Spinal cord (tissue), 9 donors: ENCODE measurements at regions not wholly inside any gene's neighbourhood (a gene's known extent, or its start where the extent isn't known, plus 50 kb on each side); places are given as distances from the start of the nearest gene placed in this dataset.

Experiments
- DNase-seq, 6 donors: peaks; one replicate each; pipeline versions ENCODE4 v3.0.0 to v3.0.0-alpha.2; 2013 to 2015; ENCODE audit warnings: low spot score in 6 of 6, low read depth in 4 of 6
- H3K27ac ChIP-seq: one replicate; pipeline ENCODE4 v1.5.1; 2013; ENCODE audit warnings: low read depth, low read length, control low read depth
- H3K27me3 ChIP-seq: one replicate; pipeline ENCODE4 v1.6.1; 2013; ENCODE audit warnings: low read length; ENCODE audit not compliant: control insufficient read depth, insufficient read depth
- H3K36me3 ChIP-seq: one replicate; pipeline ENCODE4 v1.6.1; 2013; ENCODE audit warnings: low read length; ENCODE audit not compliant: control insufficient read depth, insufficient read depth
- H3K4me1 ChIP-seq: one replicate; pipeline ENCODE4 v1.6.1; 2013; ENCODE audit warnings: low read length; ENCODE audit not compliant: control insufficient read depth, insufficient read depth
- H3K4me3 ChIP-seq: one replicate; pipeline ENCODE4 v1.5.1; 2013; ENCODE audit warnings: low read depth, low read length, control low read depth
- H3K9me3 ChIP-seq: one replicate; pipeline ENCODE4 v1.6.1; 2013; ENCODE audit warnings: low read length; ENCODE audit not compliant: control insufficient read depth, insufficient read depth
- WGBS: methylation state at CpG from one replicate; pipeline ENCODE4 v1.1.5; 2013; ENCODE audit warnings: missing lambda C conversion rate; ENCODE audit not compliant: insufficient coverage; 5-methylcytosine and 5-hydroxymethylcytosine counted together
- donor health status: healthy.

- Histone ChIP-seq H3K4me3 (no peak overlapping the region), H3K27me3 (no peaks in the 10 kb centered on the region), H3K4me1 (no peaks in the 10 kb centered on the region), H3K9me3 (no peaks in the 10 kb centered on the region), H3K27ac (no peak overlapping the region), H3K36me3 (no peaks in the 10 kb centered on the region)
- DNase-seq: no peak
These were observed 239.9 kb upstream of the SMARCA2 start for GRCh38 chr9:1775230-1775629.

- 89% methylated on average over 1 of the region's 1 CpG for WGBS
- Histone ChIP-seq H3K4me1 (no peaks in the 10 kb centered on the region), H3K36me3 (no peaks in the 10 kb centered on the region), H3K27ac (no peak overlapping the region), H3K4me3 (no peak overlapping the region), H3K27me3 (no peaks in the 10 kb centered on the region), H3K9me3 (no peaks in the 10 kb centered on the region)
- no peak for DNase-seq
These were observed 238.5 kb upstream of the SMARCA2 start for GRCh38 chr9:1776668-1777067.

GRCh38 chr9:1791191-1791590, 224.0 kb upstream of the SMARCA2 start:
- Histone ChIP-seq H3K27ac (no peak overlapping the region), H3K4me3 (no peak overlapping the region), H3K36me3 (no peaks in the 10 kb centered on the region), H3K9me3 (no peaks in the 10 kb centered on the region), H3K4me1 (no peaks in the 10 kb centered on the region), H3K27me3 (no peaks in the 10 kb centered on the region)
- WGBS: 80% methylated on average over 1 of the region's 6 CpGs
- no peak for DNase-seq

- no peaks in the 10 kb centered on the region for H3K4me1 ChIP-seq
- no peak overlapping the region for H3K27ac ChIP-seq
- no peaks in the 10 kb centered on the region for H3K27me3 ChIP-seq
- no CpG with 5 or more reads among the region's 5 CpGs for WGBS
- no peaks in the 10 kb centered on the region for H3K36me3 ChIP-seq
- no peak overlapping the region for H3K4me3 ChIP-seq
- peak in 2 of 6 donors; percentile 29 to 90 for DNase-seq
- H3K9me3 ChIP-seq: no peaks in the 10 kb centered on the region
These were observed 220.4 kb upstream of the SMARCA2 start for GRCh38 chr9:1794547-1795270.

- Histone ChIP-seq H3K27ac (no peak overlapping the region), H3K9me3 (peaks cover 1% of the 10 kb centered on the region), H3K27me3 (no peaks in the 10 kb centered on the region), H3K36me3 (no peaks in the 10 kb centered on the region), H3K4me1 (no peaks in the 10 kb centered on the region), H3K4me3 (no peak overlapping the region)
- 100% methylated on average over 1 of the region's 4 CpGs for WGBS
- DNase-seq: no peak
These were observed 210.8 kb upstream of the SMARCA2 start for GRCh38 chr9:1804128-1804865.

GRCh38 chr9:1829719-1830118, 185.4 kb upstream of the SMARCA2 start:
- Histone ChIP-seq H3K4me1 (no peaks in the 10 kb centered on the region), H3K27me3 (no peaks in the 10 kb centered on the region), H3K27ac (no peak overlapping the region), H3K9me3 (no peaks in the 10 kb centered on the region), H3K36me3 (no peaks in the 10 kb centered on the region), H3K4me3 (no peak overlapping the region)
- DNase-seq: no peak
- WGBS: 90% methylated on average over 2 of the region's 3 CpGs

- Histone ChIP-seq H3K36me3 (no peaks in the 10 kb centered on the region), H3K27ac (no peak overlapping the region), H3K4me1 (no peaks in the 10 kb centered on the region), H3K4me3 (no peak overlapping the region), H3K9me3 (no peaks in the 10 kb centered on the region), H3K27me3 (no peaks in the 10 kb centered on the region)
- DNase-seq: no peak
- WGBS: 83% methylated on average over 3 of the region's 8 CpGs
These were observed 182.2 kb upstream of the SMARCA2 start for GRCh38 chr9:1832960-1833359.

GRCh38 chr9:1837453-1838084, 177.6 kb upstream of the SMARCA2 start:
- Histone ChIP-seq H3K9me3 (no peaks in the 10 kb centered on the region), H3K4me3 (no peak overlapping the region), H3K27ac (no peak overlapping the region), H3K27me3 (no peaks in the 10 kb centered on the region), H3K36me3 (no peaks in the 10 kb centered on the region), H3K4me1 (no peaks in the 10 kb centered on the region)
- WGBS: 43% methylated on average over 6 of the region's 6 CpGs
- DNase-seq: peak in 2 of 6 donors; percentile 49

GRCh38 chr9:1839909-1840308, 175.2 kb upstream of the SMARCA2 start:
- H3K9me3 ChIP-seq: no peaks in the 10 kb centered on the region
- H3K4me3 ChIP-seq: no peak overlapping the region
- no peak overlapping the region for H3K27ac ChIP-seq
- no peaks in the 10 kb centered on the region for H3K27me3 ChIP-seq
- H3K36me3 ChIP-seq: no peaks in the 10 kb centered on the region
- WGBS: 53% methylated on average over 4 of the region's 6 CpGs
- H3K4me1 ChIP-seq: no peaks in the 10 kb centered on the region
- DNase-seq: peak in 4 of 6 donors; percentile 45 to 97 (median 62)
